ENCODE measurements at regions not wholly inside any gene's neighbourhood (a gene's known extent, or its start where the extent isn't known, plus 50 kb on each side); places are given as distances from the start of the nearest gene placed in this dataset.

- ATAC-seq (no peak), DNase-seq (ENCODE audit: low read depth in 1 of 2, low spot score in 1 of 2) (no peak), FAIRE-seq (peak; percentile 28)
- Histone ChIP-seq H3K4me1 (no peaks in the 10 kb centered on the region), H3K27ac (no peak overlapping the region), H3K4me2 (no peak overlapping the region), H3K9me3 (no peaks in the 10 kb centered on the region), H3K4me3 (no peak overlapping the region)
- ChIA-PET POLR2A (no interaction called here), CTCF (interaction anchor here (0.6 to 1.3 kb wide), 2 partner anchors 12 to 53 kb away, joined by 5 read pairs; no protein-coding TSS in a partner anchor)
- TF ChIP-seq CHD4 (IDR thresholded peaks at IDR 0.05; ENCODE audit: borderline replicate concordance), result no peak
- no peak for TF ChIP-seq BCL3 (IDR thresholded peaks at IDR 0.05)
- TF ChIP-seq ELK1 (IDR thresholded peaks at IDR 0.05; ENCODE audit: low read depth, low read length), result no peak
- TF ChIP-seq FOSB (CRISPR knock-in tag; IDR thresholded peaks at IDR 0.05), result no peak
- TF ChIP-seq HEYL (CRISPR knock-in tag; IDR thresholded peaks at IDR 0.05), result no peak
- TF ChIP-seq KDM1A (IDR thresholded peaks at IDR 0.05; ENCODE audit: low read depth), result no peak
- TF ChIP-seq BHLHE40 (IDR thresholded peaks at IDR 0.05; ENCODE audit: low read depth, low read length), result no peak
- TF ChIP-seq POLR2A (IDR thresholded peaks at IDR 0.05; ENCODE audit: low read length), result no peak
- TF ChIP-seq MAFK (IDR thresholded peaks at IDR 0.05; ENCODE audit: partially characterized antibody), result no peak
- TF ChIP-seq FOXS1 (CRISPR knock-in tag; IDR thresholded peaks at IDR 0.05), result no peak
- TF ChIP-seq RCOR1 (IDR thresholded peaks at IDR 0.05; ENCODE audit: low read depth, low read length), result no peak
- TF ChIP-seq NFE2L2 (conservative IDR thresholded peaks at IDR 0.05; ENCODE audit: low read length), result no peak
- TF ChIP-seq TFCP2L1 (CRISPR knock-in tag; IDR thresholded peaks at IDR 0.05), result no peak
- WGBS (ENCODE audit: missing lambda C conversion rate), result 80% methylated on average over 4 of the region's 4 CpGs
These were observed 398.6 kb downstream of the WDR72 start for GRCh38 chr15:53360881-53361280.

- H3K4me2 ChIP-seq, result no peak overlapping the region
- no peak overlapping the region for H3K4me3 ChIP-seq
- no peak for TF ChIP-seq HOXA7 (CRISPR knock-in tag; IDR thresholded peaks at IDR 0.05)
- no peak for TF ChIP-seq KDM1A (IDR thresholded peaks at IDR 0.05; ENCODE audit: low read depth)
- TF ChIP-seq FOXS1 (CRISPR knock-in tag; IDR thresholded peaks at IDR 0.05), result no peak
- no peak for TF ChIP-seq JUN (IDR thresholded peaks at IDR 0.05)
- TF ChIP-seq ZSCAN20 (CRISPR knock-in tag; IDR thresholded peaks at IDR 0.05), result no peak
- TF ChIP-seq BHLHE40 (IDR thresholded peaks at IDR 0.05; ENCODE audit: low read depth, low read length), result no peak
- no peak for TF ChIP-seq RAD21 (conservative IDR thresholded peaks at IDR 0.05 in 1 of 2, IDR thresholded peaks at IDR 0.05 in 1 of 2)
- TF ChIP-seq HEYL (CRISPR knock-in tag; IDR thresholded peaks at IDR 0.05), result no peak
- no peak for TF ChIP-seq HOXB13 (CRISPR knock-in tag; IDR thresholded peaks at IDR 0.05; ENCODE audit: low read depth)
- no peak for TF ChIP-seq RFX5 (IDR thresholded peaks at IDR 0.05)
- FAIRE-seq (no peak), DNase-seq (ENCODE audit: low read depth in 1 of 2, low spot score in 1 of 2) (no peak), ATAC-seq (no peak)
- 34% methylated on average over 2 of the region's 2 CpGs for WGBS (ENCODE audit: missing lambda C conversion rate)
- 0 out of 3 replicates have a peak, but pooled peaks cover 8% of the 10 kb centered on the region for H3K4me1 ChIP-seq
- H3K9me3 ChIP-seq, result no peaks in the 10 kb centered on the region
- H3K27ac ChIP-seq, result no peak overlapping the region
- POLR2A ChIA-PET, result no interaction called here
- CTCF ChIA-PET, result interaction anchor here (1.4 kb wide), 1 partner anchor 56 kb away, joined by 3 read pairs; no protein-coding TSS in a partner anchor
These were observed 400.4 kb downstream of the WDR72 start for GRCh38 chr15:53359038-53359437.

- H3K27ac ChIP-seq, result no peak overlapping the region
- CTCF ChIA-PET, result no interaction called here
- peak; percentile 84 for FAIRE-seq
- peak in 1 of 2 experiments; percentile 64; a peak in 2 of 6 replicates for ATAC-seq
- H3K4me3 ChIP-seq, result no peak overlapping the region
- POLR2A ChIA-PET, result no interaction called here
- no peak for TF ChIP-seq CTCF (IDR thresholded peaks at IDR 0.05)
- peak; percentile 14; the same call in 1 of the 2 replicates for TF ChIP-seq FOSL2 (IDR thresholded peaks at IDR 0.05)
- TF ChIP-seq FOSL2 (CRISPR knock-in tag; IDR thresholded peaks at IDR 0.05), result peak; percentile 56; the same call in 1 of the 2 replicates
- H3K4me1 ChIP-seq, result 0 out of 3 replicates have a peak, but pooled peaks cover 8% of the 10 kb centered on the region
- no peaks in the 10 kb centered on the region for H3K9me3 ChIP-seq
- 0 out of 3 replicates have a peak overlapping the region, but pooled peaks have one; percentile 12 for H3K4me2 ChIP-seq
- peak in 1 of 2 experiments; percentile 21 for DNase-seq (ENCODE audit: low read depth in 1 of 2, low spot score in 1 of 2)
These were observed 404.6 kb downstream of the WDR72 start for GRCh38 chr15:53354874-53355273.
